ENCODE measurements at regions not wholly inside any gene's neighbourhood (a gene's known extent, or its start where the extent isn't known, plus 50 kb on each side); places are given as distances from the start of the nearest gene placed in this dataset.

- TF ChIP-seq, protein P1, sequence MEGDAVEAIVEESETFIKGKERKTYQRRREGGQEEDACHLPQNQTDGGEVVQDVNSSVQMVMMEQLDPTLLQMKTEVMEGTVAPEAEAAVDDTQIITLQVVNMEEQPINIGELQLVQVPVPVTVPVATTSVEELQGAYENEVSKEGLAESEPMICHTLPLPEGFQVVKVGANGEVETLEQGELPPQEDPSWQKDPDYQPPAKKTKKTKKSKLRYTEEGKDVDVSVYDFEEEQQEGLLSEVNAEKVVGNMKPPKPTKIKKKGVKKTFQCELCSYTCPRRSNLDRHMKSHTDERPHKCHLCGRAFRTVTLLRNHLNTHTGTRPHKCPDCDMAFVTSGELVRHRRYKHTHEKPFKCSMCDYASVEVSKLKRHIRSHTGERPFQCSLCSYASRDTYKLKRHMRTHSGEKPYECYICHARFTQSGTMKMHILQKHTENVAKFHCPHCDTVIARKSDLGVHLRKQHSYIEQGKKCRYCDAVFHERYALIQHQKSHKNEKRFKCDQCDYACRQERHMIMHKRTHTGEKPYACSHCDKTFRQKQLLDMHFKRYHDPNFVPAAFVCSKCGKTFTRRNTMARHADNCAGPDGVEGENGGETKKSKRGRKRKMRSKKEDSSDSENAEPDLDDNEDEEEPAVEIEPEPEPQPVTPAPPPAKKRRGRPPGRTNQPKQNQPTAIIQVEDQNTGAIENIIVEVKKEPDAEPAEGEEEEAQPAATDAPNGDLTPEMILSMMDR (IDR thresholded peaks at IDR 0.05): no peak
- TF ChIP-seq POLR2A (IDR thresholded peaks at IDR 0.05) (no peak), EP300 (IDR thresholded peaks at IDR 0.05) (no peak), POLR2AphosphoS5 (IDR thresholded peaks at IDR 0.05) (no peak)
Measured at GRCh38 chr3:193815246-193816027, 222.4 kb downstream of the OPA1 start.

Measured in suprapubic skin (tissue), 4 donors.